HG02610 (cell line): ENCODE measurements at regions not wholly inside any gene's neighbourhood (a gene's known extent, or its start where the extent isn't known, plus 50 kb on each side); places are given as distances from the start of the nearest gene placed in this dataset.
"Not testable (repeated sequence)": the region's sequence is repeated elsewhere in the genome, so short reads cannot be mapped to it uniquely, and the experiment has no call there.

Experiments used
- ATAC-seq: cut with Tn5 transposase; IDR thresholded peaks from one replicate; pipeline ENCODE4 v1.9.1; 2021; ENCODE audit warnings: mild to moderate bottlenecking, moderate library complexity; ENCODE audit not compliant: unreplicated experiment

- not testable (repeated sequence) for ATAC-seq
These were observed 321.7 kb upstream of the PLGLB1 start for GRCh38 chr2:87343347-87343746.

DNA sequence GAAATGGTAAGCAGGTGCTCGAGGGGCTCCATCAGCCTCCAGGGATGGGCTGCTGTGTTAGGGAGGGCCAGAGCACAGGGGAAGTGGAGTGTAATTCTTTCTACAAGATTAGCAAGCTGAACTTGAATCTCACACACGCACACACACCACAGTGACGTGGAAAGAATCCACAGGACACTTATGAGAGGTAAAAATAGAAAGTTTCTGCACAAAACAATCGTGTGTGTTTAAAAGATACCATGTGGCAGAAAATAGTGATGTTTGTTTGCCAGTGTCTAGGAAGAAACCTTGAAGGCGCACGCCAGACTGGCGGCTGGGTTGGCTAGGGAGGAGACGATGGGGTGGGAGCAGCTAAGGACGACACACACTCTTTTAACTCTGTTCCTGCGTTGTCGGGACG is 323.6 kb upstream of the PLGLB1 start:
- ATAC-seq: not testable (repeated sequence)

- not testable (repeated sequence) for ATAC-seq
These were observed 326.9 kb upstream of the PLGLB1 start for GRCh38 chr2:87348556-87348955.

- not testable (repeated sequence) for ATAC-seq
These were observed 327.4 kb upstream of the PLGLB1 start for GRCh38 chr2:87349006-87349405.

DNA sequence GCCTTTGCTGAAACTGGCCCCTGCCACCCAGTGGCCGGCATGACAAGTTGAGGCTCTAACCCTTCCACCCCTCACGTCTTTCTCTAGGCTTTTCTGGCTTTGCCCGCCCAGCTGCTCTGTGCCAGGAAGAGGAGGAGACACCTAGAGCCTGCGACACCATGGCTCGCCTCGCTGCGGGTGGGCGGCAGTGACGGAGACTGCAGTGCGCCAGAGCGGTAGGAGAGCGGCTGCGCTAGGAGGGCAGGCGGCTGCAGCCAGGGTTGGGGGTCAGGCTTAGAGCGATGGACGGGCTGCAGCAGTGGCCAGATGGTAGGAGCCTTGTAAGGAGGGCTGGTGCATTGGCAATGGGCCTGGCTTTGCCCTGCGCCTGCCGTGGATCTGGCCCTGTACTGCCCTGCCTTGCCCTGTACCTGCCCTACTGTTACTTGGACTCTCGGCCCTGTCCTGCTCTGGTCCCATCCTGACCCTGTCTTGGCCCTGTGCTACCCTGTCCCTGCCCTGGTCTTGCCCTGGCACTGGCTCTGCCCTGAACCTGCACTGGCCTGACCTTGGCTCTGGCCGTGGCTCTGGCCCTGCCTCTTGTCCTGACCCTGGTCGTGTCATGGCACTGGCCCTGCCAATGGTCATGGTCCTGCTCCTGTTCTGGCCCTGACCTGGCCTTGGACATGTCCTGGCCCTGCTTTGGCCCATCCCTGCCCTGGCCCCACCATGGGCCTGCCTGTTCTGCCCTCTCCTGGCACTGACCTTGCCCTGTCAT is 330.7 kb upstream of the PLGLB1 start:
- not testable (repeated sequence) for ATAC-seq

GRCh38 chr2:87353408-87353807 is 331.8 kb upstream of the PLGLB1 start:
- not testable (repeated sequence) for ATAC-seq

GRCh38 chr2:87354102-87354501 is 332.5 kb upstream of the PLGLB1 start:
- ATAC-seq: not testable (repeated sequence)

DNA sequence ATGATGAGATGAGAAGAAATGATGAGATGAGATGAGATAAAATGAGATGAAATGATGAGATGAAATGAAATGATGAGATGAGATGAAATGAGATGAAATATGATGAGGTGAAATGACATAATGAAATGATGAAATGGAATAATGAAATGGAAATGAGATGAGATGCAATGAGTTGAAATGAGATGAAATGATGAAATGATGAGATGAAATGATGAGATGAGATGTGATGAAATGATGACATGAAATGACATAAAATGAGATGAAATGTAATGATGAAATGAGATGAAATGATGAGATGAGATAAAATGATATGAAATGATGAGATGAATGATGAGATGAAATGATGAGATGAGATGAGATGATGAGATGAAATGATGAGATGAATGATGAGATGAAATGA is 338.6 kb upstream of the PLGLB1 start:
- not testable (repeated sequence) for ATAC-seq

GRCh38 chr2:87360927-87361326 is 339.3 kb upstream of the PLGLB1 start:
- ATAC-seq: not testable (repeated sequence)

- not testable (repeated sequence) for ATAC-seq
These were observed 340.2 kb upstream of the PLGLB1 start for GRCh38 chr2:87361805-87362204.

DNA sequence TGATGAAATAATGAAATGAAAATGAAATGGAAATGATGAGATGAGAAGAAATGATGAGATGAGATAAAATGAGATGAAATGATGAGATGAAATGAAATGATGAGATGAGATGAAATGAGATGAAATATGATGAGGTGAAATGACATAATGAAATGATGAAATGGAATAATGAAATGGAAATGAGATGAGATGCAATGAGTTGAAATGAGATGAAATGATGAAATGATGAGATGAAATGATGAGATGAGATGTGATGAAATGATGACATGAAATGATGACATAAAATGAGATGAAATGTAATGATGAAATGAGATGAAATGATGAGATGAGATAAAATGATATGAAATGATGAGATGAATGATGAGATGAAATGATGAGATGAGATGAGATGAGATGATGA is 342.7 kb upstream of the PLGLB1 start:
- not testable (repeated sequence) for ATAC-seq

DNA sequence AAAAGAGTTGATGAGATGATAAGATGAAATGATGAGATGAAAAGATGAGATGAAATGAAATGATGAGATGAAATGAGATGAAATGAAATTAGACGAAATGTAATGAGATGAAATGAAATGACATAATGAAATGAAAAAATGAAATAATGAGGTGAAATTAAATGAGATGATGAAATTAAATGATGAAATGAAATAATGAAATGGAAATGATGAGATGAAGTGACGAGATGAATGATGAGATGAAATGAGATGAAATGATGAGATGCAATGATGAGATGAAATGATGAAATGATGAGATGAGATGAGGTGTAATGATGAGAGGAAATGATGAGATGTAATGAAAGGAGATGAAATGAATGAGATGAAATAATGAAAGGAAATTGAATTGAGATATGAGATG is 343.4 kb upstream of the PLGLB1 start:
- not testable (repeated sequence) for ATAC-seq

GRCh38 chr2:87386063-87386560 is 361.8 kb upstream of the PLGLB2 start:
- ATAC-seq: not testable (repeated sequence)

- ATAC-seq: not testable (repeated sequence)
These were observed 352.1 kb upstream of the PLGLB2 start for GRCh38 chr2:87395784-87396183.

DNA sequence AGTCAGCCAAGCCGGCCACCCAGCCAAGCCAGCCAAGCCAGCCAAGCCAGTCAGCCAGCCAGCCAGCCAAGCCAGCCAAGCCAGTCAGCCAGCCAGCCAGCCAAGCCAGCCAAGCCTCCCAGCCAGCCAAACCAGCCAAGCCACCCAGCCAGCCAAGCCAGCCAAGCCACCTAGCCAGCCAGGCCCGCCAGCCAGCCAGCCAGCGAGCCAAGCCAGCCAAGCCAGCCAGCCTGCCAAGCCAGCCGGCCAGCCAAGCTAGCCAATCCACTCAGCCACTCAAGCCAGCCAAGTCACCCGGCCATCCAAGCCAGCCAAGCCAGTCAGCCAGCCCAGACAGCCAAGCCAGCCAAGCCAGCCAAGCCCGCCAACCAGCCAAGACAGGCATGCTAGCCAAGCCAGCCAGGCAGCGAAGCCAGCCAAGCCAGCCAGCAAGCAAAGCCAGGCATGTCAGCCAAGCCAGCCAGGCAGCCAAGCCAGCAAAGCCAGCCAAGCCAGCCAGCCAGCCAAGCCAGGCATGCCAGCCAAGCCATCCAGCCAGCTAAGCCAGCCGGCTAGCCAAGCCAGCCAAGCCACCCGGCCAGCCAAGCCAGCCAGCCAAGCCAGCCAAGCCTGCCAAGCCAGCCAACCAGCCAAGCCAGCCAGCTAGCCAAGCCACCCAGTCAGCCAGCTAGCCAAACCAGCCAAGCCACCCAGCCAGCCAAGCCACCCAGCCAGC is 351.2 kb upstream of the PLGLB2 start:
- ATAC-seq: not testable (repeated sequence)

DNA sequence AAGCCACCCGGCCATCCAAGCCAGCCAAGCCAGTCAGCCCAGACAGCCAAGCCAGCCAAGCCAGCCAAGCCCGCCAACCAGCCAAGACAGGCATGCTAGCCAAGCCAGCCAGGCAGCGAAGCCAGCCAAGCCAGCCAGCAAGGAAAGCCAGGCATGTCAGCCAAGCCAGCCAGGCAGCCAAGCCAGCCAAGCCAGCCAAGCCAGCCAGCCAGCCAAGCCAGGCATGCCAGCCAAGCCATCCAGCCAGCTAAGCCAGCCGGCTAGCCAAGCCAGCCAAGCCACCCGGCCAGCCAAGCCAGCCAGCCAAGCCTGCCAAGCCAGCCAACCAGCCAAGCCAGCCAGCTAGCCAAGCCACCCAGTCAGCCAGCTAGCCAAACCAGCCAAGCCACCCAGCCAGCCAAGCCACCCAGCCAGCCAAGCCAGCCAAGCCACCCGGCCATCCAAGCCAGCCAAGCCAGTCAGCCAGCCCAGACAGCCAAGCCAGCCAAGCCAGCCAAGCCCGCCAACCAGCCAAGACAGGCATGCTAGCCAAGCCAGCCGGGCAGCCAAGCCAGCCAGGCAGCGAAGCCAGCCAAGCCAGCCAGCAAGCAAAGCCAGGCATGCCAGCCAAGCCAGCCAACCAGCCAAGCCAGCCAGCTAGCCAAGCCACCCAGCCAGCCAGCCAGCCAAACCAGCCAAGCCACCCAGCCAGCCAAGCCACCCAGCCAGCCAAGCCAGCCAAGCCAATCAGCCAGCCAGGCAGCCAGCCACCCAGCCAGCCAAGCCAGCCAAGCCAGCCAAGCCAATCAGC is 350.4 kb upstream of the PLGLB2 start:
- not testable (repeated sequence) for ATAC-seq

DNA sequence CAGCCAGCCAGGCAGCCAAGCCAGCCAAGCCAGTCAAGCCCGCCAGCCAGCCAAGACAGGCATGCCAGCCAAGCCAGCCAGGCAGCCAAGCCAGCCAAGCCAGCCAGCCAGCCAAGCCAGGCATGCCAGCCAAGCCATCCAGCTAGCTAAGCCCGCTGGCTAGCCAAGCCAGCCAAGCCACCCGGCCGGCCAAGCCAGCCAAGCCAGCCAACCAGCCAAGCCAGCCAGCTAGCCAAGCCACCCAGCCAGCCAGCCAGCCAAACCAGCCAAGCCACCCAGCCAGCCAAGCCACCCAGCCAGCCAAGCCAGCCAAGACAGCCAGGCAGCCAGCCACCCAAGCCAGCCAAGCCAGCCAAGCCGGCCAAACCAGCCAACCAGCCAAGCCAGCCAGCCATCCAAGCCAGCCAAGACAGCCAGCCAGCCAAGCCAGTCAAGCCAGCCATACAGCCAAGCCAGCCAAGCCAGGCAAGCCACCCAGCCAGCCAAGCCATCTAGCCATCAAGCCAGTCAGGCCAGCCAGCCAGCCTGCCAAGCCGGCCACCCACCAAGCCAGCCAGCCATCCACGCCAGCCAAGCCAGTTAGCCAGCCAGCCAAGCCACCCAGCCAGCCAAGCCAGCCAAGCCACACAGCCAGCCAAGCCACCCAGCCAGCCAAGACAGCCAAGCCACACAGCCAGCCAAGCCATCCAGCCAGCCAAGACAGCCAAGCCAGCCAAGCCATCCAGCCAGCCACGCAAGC is 349.2 kb upstream of the PLGLB2 start:
- ATAC-seq: not testable (repeated sequence)

DNA sequence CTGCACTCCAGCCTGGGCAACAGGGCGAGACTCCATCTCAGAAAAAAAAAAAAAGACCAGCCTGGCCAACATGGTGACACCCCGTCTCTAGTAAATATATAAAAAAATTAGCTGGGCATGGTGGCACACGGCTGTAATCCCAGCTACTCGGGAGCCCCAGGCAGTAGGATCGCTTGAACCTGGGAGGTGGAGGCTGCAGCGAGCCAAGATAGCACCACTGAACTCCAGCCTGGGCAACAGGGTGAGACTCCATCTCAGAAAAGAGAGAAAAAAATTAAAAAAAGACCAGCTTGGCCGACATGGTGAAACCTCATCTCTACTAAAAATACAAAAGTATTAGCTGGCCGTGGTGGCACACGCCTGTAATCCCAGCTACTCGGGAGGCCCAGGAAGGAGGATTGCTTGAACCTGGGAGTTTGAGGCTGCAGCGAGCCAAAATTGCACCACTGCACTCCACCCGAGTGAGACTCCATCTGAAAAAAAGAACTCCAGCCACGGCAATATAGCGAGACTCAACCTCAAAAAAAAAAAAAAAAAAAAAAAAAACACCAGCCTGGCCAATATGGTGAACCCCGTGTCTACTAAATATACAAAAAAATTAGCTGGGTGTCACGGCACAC is 346.1 kb upstream of the PLGLB2 start:
- no peak for ATAC-seq

GRCh38 chr2:87403893-87404175 is 344.1 kb upstream of the PLGLB2 start:
- no peak for ATAC-seq
